ENCODE measurements at regions not wholly inside any gene's neighbourhood (a gene's known extent, or its start where the extent isn't known, plus 50 kb on each side); places are given as distances from the start of the nearest gene placed in this dataset.

DNA sequence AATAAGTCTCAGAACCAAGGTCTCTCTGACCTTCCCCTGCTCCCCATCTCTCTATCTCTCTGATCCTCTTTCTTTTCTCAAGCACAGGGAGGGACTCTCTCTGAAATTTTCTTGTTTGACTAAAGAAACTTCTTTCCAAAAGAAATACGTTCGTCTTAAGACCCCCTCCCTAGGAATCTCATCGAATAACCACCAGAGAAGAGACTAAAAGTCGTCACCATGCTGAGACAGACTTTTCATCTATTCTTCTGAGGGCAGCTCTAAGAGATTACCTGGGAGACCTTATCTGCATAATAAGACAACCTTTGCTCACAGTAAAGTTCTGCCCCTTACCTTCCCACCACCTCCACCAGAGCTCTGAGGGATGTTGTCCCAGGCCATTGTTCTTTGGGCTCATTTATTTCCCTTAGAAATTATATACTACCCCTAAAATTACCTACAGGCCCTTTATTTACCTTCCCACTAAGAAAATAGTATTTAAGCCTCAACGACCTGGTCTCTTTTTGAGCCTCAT, 133.7 kb upstream of the EEF2KMT start:
- TF ChIP-seq, protein P1, sequence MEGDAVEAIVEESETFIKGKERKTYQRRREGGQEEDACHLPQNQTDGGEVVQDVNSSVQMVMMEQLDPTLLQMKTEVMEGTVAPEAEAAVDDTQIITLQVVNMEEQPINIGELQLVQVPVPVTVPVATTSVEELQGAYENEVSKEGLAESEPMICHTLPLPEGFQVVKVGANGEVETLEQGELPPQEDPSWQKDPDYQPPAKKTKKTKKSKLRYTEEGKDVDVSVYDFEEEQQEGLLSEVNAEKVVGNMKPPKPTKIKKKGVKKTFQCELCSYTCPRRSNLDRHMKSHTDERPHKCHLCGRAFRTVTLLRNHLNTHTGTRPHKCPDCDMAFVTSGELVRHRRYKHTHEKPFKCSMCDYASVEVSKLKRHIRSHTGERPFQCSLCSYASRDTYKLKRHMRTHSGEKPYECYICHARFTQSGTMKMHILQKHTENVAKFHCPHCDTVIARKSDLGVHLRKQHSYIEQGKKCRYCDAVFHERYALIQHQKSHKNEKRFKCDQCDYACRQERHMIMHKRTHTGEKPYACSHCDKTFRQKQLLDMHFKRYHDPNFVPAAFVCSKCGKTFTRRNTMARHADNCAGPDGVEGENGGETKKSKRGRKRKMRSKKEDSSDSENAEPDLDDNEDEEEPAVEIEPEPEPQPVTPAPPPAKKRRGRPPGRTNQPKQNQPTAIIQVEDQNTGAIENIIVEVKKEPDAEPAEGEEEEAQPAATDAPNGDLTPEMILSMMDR (IDR thresholded peaks at IDR 0.05): no peak
- TF ChIP-seq POLR2A (IDR thresholded peaks at IDR 0.05): no peak
